MCF 10A (cell line): ENCODE measurements at regions not wholly inside any gene's neighbourhood (a gene's known extent, or its start where the extent isn't known, plus 50 kb on each side); places are given as distances from the start of the nearest gene placed in this dataset.

Experiments
- BruUV-seq: library from RNA; stranded (reverse); fragments of 400-500 nt; replicated peaks from 2 replicates; lab custom pipeline; 2021; lab: Mats Ljungman, UMichigan
- CTCF ChIA-PET: fragments of 300-600 bp; sonication (Branson Sonifier 250); formaldehyde crosslinking; extraction: SDS; loops from one replicate; lab custom pipeline; 2021; ENCODE audit warnings: antibody characterized with exemption, inconsistent platforms; lab: Yijun Ruan, JAX
- POLR2A ChIA-PET: fragments of 300-600, 350-650 bp; sonication (Branson Sonifier 250); formaldehyde crosslinking; extraction: SDS; loops from one replicate; lab custom pipeline; 2020; ENCODE audit warnings: antibody characterized with exemption, inconsistent platforms; lab: Yijun Ruan, JAX
- DNase-seq: peaks from one replicate; pipeline ENCODE4 v3.0.0-alpha.2; 2018; ENCODE audit not compliant: unreplicated experiment
- H3K27ac Mint-ChIP-seq: one replicate; pipeline ENCODE4 v1.8.0; 2022; ENCODE audit warnings: mild to moderate bottlenecking, low read depth, mixed read lengths; ENCODE audit not compliant: unreplicated experiment
- H3K27me3 Mint-ChIP-seq: one replicate; pipeline ENCODE4 v1.8.0; 2022; ENCODE audit warnings: mixed read lengths; ENCODE audit not compliant: insufficient read depth, unreplicated experiment
- H3K36me3 Mint-ChIP-seq: one replicate; pipeline ENCODE4 v1.8.0; 2022; ENCODE audit warnings: mild to moderate bottlenecking, moderate library complexity, mixed read lengths; ENCODE audit not compliant: insufficient read depth, unreplicated experiment
- H3K4me1 Mint-ChIP-seq: one replicate; pipeline ENCODE4 v1.8.0; 2022; ENCODE audit warnings: mixed read lengths; ENCODE audit not compliant: insufficient read depth, unreplicated experiment
- H3K4me3 Mint-ChIP-seq: one replicate; pipeline ENCODE4 v1.8.0; 2022; ENCODE audit warnings: mild to moderate bottlenecking, moderate library complexity, mixed read lengths; ENCODE audit not compliant: unreplicated experiment
- H3K9me3 Mint-ChIP-seq: one replicate; pipeline ENCODE4 v1.8.0; 2022; ENCODE audit warnings: mixed read lengths; ENCODE audit not compliant: unreplicated experiment
- CTCF ChIP-seq: fragments of 200-600 bp; IDR thresholded peaks from one replicate; pipeline ENCODE4 v1.8.0; 2022; ENCODE audit warnings: antibody characterized with exemption, mild to moderate bottlenecking; ENCODE audit not compliant: unreplicated experiment
- intact Hi-C: fragments of 100-400 bp; cut with micrococcal nuclease; formaldehyde crosslinking; loops from 2 replicates; pipeline ENCODE4 v1.14.1; 2022

GRCh38 chr6:21886542-21887151 is 293.1 kb downstream of the SOX4 start:
- Mint-ChIP-seq H3K4me1 (peaks cover 8% of the 10 kb centered on the region), H3K9me3 (no peaks in the 10 kb centered on the region), H3K27ac (no peak overlapping the region), H3K4me3 (no peak overlapping the region), H3K36me3 (no peaks in the 10 kb centered on the region), H3K27me3 (no peaks in the 10 kb centered on the region)
- DNase-seq: no peak
- intact Hi-C loops: no loop called here
- POLR2A ChIA-PET: interaction anchor here (1.1 to 3.0 kb wide), 8 partner anchors 12 to 292 kb away, joined by 3 to 17 read pairs (median 5); partner anchors contain the start of gene SOX4
- TF ChIP-seq CTCF: no peak
- BruUV-seq: no TSS peak
- CTCF ChIA-PET: interaction anchor here (0.6 kb wide), 2 partner anchors 250 to 912 kb away, joined by 3 read pairs; no protein-coding TSS in a partner anchor

GRCh38 chr6:21887231-21888185 is 294.0 kb downstream of the SOX4 start:
- Mint-ChIP-seq H3K27ac (no peak overlapping the region), H3K27me3 (no peaks in the 10 kb centered on the region), H3K9me3 (no peaks in the 10 kb centered on the region), H3K4me3 (no peak overlapping the region), H3K4me1 (peaks cover 8% of the 10 kb centered on the region), H3K36me3 (no peaks in the 10 kb centered on the region)
- no TSS peak for BruUV-seq
- no peak for DNase-seq
- ChIA-PET CTCF (interaction anchor here (0.6 kb wide), 1 partner anchor 913 kb away, joined by 3 read pairs; no protein-coding TSS in a partner anchor), POLR2A (interaction anchor here (1.4 to 3.0 kb wide), 2 partner anchors 15 to 18 kb away, joined by 3 to 17 read pairs; no protein-coding TSS in a partner anchor)
- no peak for TF ChIP-seq CTCF
- intact Hi-C loops: no loop called here

- POLR2A ChIA-PET: interaction anchor here (0.6 kb wide), 1 partner anchor 149 kb away, joined by 3 read pairs; no protein-coding TSS in a partner anchor
- no peak for TF ChIP-seq CTCF
- Mint-ChIP-seq H3K4me1 (no peaks in the 10 kb centered on the region), H3K4me3 (no peak overlapping the region), H3K36me3 (no peaks in the 10 kb centered on the region), H3K9me3 (no peaks in the 10 kb centered on the region), H3K27me3 (no peaks in the 10 kb centered on the region), H3K27ac (no peak overlapping the region)
- BruUV-seq: no TSS peak
- CTCF ChIA-PET: no interaction called here
- intact Hi-C loops: no loop called here
- DNase-seq: no peak
These were observed 297.5 kb downstream of the SOX4 start for GRCh38 chr6:21891080-21891479.

DNA sequence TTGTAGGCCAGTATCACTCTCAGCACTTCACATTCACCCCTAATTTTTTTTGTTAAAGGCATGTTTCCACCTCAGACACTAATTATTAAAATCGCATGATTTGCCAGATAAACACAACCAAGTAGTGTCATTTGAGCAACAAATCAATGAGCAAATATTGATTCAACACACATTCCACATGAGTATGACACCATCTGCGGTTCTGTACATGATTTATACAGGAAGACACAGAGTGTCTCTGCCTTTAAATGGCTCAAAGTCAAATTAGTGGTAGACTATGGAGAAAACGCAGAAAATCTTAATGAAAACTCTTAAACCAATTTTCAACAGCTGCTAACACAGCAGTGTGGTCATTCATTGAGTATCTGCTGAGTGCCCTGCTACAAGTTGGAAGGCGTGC is 300.2 kb downstream of the SOX4 start:
- Mint-ChIP-seq H3K27me3 (no peaks in the 10 kb centered on the region), H3K4me1 (peaks cover 10% of the 10 kb centered on the region), H3K4me3 (no peak overlapping the region), H3K9me3 (no peaks in the 10 kb centered on the region), H3K27ac (no peak overlapping the region), H3K36me3 (no peaks in the 10 kb centered on the region)
- intact Hi-C loops: no loop called here
- DNase-seq: no peak
- no TSS peak for BruUV-seq
- ChIA-PET POLR2A (no interaction called here), CTCF (no interaction called here)
- no peak for TF ChIP-seq CTCF
